NCI-H1417 (cell line): ENCODE measurements at regions not wholly inside any gene's neighbourhood (a gene's known extent, or its start where the extent isn't known, plus 50 kb on each side); places are given as distances from the start of the nearest gene placed in this dataset.

Source experiments
- DNase-seq, 3 experiments: peaks; one replicate each; lab custom pipeline; 2025; lab: John Stamatoyannopoulos, UW

GRCh38 chr9:88926781-88927505 is 64.3 kb upstream of the S1PR3 start:
- no peak for DNase-seq

GRCh38 chr9:88927510-88927909 is 63.8 kb upstream of the S1PR3 start:
- no peak for DNase-seq

GRCh38 chr9:88930716-88931115 is 60.6 kb upstream of the S1PR3 start:
- DNase-seq: no peak

DNA sequence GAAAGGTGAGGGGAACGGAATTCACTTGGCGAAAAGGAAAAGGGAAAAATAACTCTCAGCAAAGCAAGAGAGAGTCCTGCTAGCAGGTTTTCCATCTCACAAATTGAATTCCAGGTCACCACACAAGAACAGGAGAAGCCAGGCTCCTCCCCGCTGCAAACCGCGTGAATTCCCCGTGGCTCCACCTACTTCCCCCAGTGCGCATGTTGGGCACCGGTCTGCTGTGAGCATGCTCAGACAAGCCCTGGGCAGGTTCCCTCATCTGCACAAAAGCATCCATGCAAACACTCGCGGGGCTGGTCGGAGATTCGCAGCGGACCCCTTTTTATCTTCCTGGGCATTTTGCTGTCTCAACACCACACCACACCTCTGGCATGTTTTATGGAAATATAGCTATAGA is 58.5 kb upstream of the S1PR3 start:
- DNase-seq: peak; percentile 12 to 70 (median 39)

GRCh38 chr9:88933607-88934379 is 57.5 kb upstream of the S1PR3 start:
- no peak for DNase-seq

GRCh38 chr9:88934876-88935535 is 56.3 kb upstream of the S1PR3 start:
- DNase-seq: no peak

GRCh38 chr9:88936132-88936531 is 55.1 kb upstream of the S1PR3 start:
- DNase-seq: no peak

- no peak for DNase-seq
These were observed 54.6 kb upstream of the S1PR3 start for GRCh38 chr9:88936668-88937067.

- no peak for DNase-seq
These were observed 54.0 kb upstream of the S1PR3 start for GRCh38 chr9:88937248-88937647.

DNA sequence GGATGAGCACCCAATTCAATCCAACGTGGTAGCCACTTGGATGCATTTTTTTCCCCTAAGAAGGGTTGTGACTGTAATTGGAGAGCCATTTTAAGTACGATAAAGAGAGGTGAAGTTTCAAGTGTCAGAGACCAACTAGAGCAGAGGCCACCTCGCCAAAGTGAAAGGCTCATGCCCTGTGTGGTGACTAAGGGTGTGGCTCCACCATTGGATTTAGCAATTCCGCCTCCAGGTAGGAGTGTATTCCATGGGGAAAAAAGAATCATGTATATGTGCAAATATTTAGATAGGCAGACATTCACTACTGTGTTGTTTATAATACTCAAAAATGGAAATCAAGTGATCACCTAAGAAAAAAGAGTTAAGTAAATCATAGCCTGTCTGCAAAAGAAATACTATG is 53.1 kb upstream of the S1PR3 start:
- no peak for DNase-seq
